ENCODE measurements at regions not wholly inside any gene's neighbourhood (a gene's known extent, or its start where the extent isn't known, plus 50 kb on each side); places are given as distances from the start of the nearest gene placed in this dataset.

DNA sequence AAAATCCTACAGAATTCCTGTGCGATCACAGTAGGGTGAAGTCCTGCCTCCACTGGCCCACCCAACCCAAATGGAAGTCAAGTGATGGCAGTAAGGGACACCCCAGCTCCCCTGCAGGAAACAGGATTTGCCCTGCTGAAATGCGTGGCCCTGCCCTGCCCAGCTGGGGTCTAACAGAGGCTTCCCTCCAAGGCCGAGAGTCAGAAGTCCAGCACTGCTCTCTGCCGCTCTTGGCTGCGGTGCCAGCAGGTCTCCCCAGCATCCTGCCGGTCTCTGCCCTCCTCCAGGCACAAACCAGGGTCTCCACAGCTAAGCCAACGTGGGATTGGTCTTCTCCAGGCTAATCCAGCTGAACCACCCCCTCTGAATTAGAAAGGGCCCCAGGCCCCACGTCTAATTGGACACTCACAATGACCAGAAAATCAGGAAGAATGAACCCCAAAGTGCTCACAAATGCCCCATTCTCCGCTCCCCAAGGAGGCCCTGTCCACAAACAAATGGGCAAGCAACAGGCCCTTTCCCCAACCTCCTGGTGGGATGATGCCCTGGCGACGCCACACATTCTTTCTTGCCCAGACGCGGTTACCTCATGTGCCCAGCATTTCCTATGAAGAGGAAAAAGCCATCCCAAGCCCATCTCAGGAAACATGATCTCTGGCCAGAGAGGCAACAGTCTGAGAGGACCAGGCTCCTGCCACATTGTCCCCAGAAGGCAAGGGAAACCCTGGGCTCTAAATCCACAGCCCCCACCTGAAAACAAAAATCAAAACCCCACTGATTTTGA lies 117.2 kb downstream of the BANF2 start:
- no peak for DNase-seq

DNA sequence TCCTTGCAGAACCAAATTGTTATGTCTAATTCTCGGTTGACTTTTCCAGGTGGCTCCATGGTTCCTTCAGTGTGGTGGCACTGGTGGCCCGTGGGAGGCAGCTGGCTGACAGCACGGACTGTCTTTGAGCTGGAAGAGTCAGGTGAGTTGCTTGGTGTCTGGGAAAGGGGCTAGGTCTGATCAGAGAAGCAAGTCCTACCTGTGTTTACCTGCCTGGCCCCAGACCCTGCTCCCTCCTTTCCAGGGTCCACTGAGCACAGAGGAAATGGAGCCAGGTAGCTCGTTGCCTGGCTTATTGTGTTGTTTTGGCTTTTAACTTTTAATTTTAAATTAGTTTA lies 111.8 kb downstream of the BANF2 start:
- DNase-seq = no peak

DNA sequence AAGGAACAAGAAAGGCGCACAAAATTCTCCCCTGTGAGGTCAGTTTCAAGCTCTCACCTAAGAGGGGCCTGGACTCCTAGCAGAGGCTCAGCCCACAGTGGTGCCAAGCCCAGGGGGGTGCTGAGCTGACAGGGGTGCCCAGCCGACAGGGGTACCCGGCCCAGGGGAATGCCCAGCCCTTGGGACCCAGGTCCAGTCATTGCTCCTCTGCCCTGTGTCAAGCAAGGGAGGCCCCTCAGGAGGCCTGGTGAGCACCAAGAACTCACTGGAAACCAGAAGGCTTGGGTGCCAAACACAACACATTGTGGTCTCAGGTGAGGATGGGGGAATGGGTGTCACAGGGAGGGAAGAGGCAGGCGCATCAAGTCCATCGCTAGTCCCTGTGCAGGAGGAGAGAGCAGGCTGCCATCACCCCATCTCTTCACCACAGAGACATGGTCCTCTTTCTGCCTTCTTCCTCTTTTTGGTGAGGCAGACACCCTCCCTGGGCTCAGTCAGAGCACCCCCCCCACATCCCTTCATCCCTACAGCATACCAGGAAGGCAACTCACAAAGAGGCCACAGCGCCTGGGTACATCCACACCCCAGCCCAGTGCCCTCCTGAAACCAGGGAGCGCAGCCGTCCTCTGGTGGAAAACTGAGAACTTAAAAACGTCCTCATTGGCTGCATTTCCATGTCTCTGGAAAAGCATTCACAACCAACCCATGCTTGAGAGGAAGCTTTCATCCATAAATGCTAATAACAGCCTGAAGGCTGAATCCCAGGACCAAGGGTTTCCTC lies 111.3 kb downstream of the BANF2 start:
- DNase-seq = no peak

DNA sequence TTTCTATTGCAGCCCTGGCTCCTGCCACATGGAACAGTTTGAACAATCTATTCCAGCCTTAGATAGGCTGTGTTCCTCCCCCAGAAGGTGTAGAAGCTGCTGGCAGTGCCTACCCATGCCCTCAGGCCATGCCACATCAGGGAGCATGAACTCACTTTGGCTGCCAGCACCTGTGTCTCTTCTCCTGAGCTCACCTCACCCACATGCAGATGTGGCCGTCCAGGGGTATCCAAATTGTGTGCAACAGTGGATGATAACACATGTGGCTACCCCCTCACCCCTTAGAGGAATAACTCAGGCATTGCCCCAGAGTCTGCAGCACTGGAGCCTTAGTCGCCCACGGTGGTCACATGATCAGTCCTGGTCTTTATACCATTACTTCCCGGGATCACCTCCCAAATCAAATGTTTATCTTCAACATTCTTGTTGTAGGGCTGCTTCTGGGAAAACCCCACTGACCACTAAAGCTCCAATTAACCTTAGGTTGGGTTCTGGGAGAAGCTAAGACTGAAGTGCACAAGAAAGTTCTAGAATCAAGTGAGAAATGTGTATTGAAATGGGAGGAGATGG lies 110.4 kb downstream of the BANF2 start:
- no peak for DNase-seq

DNA sequence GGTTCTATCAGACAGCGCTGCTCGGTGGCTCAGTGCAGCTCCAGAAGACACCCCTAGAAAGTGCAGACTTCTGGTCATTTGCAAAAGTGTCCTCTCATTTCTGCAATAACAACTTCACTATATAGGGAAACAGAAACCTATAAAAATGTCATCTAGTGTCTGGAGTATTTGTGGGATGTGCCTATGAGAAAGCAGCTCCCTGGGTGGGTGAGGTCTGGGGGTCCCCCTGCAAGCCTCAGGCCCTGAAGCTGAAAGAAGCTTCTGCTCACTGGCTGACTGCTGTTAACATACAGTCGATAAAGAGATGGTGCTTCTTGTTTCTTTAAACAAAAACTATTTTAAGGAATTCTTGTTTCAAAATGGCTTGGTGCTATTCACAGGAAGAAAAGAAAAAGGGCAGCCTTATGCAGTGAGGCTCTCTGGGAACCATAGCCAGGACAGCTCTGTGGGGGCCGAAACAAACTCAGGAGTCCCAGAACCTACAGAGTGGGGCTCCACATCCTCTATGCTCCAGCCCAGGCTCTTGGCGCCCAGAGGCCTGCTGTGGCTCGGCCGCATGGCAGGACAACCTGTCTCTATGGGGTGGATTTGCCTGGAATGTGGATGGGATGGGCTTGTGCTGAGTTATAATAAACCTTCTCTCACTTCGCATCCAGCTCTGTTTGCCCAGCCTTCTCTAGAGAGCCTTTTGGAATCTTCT lies 109.7 kb downstream of the BANF2 start:
- no peak for DNase-seq

DNA sequence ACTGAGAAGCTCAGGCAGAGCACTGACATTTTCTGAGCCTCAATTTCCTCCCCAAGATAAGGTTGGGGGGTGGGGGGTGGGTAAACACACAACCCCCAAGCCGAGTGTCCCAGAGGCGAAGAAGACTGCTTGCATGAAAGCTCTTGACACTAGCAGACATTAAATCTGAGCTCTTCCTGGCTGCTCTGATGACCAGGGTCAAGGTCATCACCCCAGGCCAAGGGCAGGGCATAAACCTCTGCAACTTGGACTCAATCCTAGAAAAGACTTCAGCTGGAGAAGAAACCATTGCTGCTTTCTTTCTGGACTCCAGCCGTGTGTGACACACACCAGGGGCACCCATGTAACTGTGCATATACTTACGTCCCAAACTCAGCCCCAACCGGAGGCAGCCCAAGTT lies 109.0 kb downstream of the BANF2 start:
- DNase-seq = no peak

DNA sequence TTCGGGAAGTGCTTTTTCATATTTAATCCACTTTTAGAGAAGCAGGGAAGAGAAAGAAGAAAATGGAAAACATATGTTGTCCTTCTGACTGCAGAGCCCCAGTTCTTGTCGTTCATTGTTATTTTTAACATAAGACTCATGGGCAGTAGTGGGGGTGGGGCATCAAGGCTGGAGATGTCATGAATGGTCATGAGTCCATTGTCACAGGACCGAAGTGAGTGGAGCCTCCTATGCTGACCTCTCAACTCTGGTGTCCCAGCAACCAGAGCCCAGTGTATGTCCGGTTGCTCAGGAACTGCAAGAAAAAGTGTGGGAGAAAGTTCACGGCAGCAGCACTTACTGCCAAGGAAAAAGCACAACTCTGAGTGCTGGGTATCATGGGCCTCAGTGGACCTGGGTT lies 108.6 kb downstream of the BANF2 start:
- peak; percentile 35 for DNase-seq

DNA sequence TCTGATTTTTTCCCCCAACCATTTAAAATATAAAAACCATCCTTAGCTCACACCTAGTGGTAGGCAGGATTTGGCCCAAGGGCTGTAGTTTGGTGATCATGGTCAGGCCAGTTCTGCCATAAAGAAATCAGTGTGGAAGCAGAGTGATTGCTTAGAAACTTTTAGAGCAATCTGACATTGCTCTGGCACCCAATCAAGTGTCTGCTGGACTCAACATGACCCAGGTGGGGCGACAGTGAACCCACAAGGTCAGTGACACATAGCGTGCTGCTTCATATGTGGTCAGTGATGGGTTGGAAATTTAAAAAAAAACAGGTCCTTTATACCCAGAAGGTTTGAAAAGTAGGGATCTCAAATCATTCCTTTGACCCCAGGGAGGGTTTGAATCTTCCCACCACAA lies 107.9 kb downstream of the BANF2 start:
- DNase-seq = no peak

DNA sequence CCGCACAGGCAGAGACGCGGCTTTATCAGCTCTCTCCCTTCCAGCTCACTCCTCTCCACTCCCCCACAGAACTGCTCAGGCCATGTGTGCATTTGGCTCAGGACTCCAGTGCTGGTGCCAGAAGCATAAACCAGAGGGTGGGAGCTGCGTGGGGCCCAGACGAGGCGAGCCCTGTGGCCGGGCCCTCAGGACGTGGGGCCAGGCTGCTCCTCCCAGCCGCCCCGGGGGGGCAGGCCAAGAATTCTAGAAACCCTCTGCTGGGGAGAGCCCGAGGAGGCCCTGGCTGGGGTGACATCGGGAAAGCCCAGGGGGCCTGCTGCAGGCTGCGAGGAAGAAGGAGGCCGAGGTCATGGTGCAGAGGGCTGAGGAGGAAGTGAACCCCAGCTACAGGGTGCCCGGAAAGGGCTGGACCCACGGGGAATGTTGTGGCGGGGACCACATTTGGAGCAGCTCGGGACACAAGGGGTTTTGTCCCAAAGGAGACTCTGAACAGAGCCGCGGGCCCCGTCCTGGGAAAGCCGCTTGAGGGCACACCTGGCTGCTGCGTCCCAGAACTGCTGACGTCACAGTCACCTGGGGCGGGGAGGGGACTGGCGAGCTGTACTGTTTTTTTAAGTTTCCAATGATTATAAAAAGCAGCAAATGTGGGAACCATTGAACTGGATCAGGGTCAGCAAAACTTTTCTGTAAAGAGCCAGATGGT lies 107.1 kb downstream of the BANF2 start:
- DNase-seq = peak; percentile 74

DNA sequence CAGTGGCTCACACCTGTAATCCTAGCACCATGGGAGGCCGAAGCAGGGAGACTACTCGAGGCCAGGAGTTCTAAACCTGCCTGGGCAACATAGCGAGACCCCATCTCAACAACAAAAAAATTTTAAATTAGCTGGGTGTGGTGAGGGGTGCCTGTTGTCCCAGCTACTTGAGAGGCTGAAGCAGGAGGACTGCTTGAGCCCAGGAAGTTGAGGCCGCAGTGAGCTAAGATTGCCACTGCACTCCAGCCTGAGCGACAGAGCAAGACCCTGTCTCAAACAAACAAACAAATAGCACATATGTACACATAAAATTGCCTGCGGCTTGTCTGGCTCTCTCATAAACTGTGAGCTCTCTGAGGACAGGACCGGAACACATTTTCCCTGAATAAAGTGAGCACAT lies 106.3 kb downstream of the BANF2 start:
- no peak for DNase-seq

DNA sequence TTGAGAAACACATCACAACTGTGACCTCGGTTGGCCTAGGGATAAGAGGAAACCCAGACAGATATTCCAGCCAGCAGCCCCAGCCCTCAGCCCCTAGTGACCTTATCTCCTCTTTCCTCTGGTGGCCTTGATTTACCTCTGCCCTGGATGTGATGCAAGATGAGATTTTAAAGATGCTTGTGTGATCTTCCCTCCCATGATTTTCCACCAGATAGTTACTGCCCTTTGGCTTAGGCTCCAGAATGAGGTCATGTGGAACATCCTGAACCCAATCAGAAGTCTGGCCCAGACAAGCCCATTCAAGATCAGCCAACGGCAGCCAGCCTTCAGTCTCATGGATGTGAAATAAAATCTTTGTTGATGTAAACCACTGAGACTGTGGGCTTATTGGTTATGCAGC lies 104.0 kb downstream of the BANF2 start:
- no peak for DNase-seq

DNA sequence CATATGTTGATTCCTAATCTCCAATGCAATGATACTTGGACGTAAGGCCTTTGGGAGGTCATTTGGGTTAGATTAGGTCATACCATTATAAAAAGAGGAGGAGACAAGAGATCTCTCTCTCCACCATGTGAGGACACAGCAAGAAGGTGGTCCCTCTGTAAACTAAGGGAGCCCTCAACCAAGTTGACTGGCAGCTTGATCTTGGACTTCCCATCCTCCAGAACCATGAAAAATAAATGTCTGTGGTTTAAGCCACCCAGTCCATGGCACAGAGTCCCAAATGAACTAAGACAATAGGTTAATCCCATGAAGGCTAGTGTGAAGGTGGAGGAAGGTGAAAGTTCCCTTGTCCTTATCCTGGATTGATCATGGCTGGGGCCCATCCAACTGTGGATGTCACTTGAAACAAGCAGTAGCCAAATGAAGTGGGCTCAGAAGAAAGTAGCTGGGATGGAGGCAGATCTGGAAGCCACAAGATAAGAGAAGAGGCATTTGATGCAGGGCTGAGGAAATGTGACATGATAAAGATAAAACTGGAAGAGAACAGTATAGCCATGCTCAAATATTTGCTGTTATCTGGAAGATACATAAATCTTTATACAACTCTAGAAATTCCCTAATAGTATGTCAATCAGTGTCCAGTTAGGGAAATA lies 99.9 kb downstream of the BANF2 start:
- no peak for DNase-seq

DNA sequence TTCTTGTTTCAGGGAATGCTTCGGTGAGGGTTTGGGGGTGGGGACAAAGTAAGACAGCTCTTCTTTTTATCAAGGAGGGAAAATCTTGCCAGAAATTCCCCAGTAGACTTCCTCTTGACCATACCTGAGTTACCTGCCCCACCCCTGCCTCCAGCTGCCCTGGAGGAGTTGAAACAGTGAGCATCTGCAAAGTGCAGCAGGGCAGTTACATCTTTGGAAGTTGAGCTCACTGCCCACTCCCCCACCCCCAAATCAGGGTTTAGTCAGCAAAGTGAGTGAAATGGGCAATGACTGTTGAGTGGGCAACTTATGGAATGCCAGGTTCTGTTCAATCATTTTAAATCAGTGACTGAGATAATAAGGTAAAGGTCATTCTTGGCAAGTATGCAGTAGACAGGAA lies 98.8 kb downstream of the BANF2 start:
- DNase-seq = no peak

DNA sequence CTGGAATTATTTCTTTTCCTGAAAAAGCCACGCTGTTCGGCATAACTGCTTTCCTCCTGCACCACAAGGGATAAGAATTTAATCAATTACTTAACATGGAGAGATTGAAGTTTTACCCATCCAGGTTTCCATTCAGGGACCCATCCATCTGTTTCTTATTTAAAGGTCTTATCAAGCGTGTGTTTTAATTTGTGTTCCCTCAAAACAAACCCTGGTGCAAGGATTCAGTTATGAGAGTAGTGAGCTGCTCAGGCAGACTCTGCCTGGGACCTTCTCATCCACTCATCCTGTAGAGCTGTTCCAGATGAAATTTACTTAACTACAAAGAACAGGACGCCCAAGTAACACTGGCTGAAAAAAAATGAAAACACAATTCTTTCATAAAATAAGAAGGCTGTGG lies 97.8 kb downstream of the BANF2 start:
- no peak for DNase-seq

DNA sequence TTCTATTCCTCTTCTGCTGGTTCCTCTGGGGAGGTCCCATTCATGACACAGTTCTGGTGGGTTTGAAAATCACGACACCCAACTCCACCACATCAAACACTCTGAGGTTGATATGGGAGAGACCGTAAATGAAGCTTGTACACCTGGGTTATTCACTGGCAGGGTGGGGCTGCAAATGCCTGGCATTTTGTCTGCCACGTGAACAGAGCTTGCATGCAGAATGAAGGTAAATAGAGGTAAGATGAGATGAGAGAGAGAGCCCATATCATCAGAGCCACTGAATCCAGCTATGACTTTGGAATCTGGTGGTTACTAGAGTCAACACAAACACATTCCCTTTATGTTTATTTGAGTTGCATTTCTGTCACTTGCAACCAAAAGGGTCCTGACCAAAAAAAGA lies 97.4 kb downstream of the BANF2 start:
- DNase-seq = no peak

DNA sequence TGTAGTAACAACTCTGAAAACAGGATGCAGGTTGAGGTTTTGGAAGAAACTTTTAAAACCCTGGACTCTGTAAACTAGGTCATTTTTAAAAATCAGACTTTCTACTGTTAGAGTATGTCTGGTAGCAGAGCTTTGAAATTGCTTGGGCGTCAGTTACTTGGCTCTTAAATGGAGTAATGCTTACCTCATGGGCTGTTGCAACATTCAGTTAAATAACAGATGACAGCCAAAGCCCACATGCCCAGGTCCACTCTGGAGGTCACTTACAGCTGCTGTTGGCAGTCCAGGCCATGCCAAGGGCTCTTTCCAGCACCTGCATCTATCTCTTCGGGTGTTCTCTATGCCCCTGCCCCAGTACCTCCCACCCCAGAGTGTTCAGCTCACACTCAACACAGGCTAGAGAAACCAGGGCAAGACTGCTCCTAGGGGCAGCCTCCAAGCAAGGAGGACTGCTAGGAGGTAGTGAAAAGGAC lies 96.4 kb downstream of the BANF2 start:
- no peak for DNase-seq

DNA sequence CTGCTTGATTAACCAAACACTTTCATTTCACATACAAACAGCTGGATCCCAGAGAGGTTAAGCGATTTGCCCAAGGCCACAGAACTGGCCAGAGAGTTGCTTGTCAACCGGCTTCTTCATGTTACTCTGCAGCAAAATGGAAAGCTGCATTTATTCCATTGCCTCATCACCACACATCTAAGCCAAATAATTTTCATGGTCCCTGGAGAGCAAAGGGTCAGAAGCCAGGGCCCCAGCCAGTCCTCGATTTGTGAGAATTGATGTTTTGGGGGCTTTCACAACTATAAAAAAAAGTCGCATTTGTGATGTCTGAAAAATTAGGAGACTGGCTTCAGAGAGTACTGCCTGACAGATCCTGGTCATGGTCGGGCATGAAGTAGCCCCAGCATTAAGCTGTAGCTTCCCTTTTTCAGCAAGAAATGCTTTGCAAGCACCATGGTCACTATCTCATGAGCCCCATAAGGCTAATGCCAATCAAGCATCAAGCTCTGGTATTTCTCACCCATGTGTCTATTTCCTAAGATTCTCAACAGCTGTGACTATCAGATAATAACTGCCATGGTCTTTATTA lies 95.8 kb downstream of the BANF2 start:
- no peak for DNase-seq

DNA sequence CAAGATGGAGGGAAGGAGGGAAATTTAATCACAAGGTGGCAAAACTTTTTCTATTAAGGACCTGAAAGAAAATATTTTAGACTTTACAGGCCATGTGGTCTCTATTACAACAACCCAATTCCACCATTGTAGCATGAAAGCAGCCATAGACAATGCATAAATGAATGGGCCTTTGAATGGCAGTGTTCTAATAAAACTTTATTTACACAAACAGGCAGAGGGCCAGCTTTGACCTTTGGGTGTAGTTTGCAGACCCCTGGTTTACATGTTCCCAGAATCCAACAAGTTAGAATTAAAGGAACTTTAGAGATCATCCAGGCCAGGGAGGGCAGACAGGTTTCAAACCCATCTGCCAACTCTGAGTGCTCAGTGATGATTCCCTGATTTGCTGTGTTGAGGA lies 95.2 kb downstream of the BANF2 start:
- DNase-seq = no peak

DNA sequence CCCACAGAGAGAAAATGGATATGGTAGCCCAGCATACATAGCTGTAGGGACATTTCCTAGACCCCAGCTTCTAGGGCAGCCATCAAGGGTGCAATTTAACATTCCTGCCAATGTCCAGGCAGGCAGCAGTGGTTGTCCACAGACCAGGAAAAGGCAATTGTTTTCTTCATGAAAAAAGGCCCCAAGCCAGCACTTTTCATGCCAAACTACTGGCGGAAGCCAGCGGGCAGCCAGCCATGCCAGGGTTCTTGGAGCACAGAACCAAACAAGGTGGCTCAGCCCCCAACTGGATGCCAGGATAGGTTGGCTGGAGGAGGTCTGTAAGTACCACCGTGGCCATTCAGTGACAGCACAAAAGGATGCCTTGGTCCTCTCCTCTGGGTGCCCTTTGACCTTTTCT lies 94.6 kb downstream of the BANF2 start:
- DNase-seq = no peak

DNA sequence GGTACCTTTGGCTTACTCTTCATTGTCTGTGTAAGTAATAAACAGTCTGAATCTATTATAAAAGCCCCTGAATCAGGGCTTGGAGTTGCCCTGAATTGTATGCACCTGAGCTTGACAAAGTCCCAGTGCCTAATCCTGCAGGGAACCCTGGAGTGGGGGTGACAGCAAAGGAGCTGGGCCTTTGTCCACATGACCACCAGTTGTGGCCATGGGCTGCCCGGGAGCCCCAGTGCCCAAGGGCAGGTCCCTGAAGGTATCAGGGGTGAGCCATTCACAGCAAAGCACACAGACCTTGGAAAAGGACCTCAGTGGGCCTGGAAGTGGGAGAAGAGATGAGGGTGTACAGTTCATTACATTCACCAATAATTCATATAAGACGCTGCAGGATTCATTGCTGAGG lies 94.2 kb downstream of the BANF2 start:
- DNase-seq = no peak

DNA sequence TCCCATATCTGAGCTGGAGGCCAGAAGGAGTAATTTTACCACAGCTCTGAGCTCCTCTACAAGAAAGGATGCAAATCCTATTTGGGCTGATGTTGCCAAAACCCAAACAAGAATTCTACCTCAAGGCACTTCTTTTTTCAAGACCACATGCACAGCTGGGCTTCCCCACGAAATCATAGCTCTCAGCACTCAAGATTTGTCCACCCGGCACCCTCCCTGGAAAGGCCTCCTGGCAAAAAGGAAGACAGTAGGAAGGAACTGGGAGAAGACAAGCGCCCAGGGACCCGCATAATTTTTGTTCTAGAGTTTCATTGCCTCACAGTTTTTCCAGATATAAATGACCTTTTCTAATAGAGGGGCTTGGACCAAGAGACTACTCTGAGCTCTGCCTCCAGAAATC lies 90.5 kb downstream of the BANF2 start:
- DNase-seq = no peak

DNA sequence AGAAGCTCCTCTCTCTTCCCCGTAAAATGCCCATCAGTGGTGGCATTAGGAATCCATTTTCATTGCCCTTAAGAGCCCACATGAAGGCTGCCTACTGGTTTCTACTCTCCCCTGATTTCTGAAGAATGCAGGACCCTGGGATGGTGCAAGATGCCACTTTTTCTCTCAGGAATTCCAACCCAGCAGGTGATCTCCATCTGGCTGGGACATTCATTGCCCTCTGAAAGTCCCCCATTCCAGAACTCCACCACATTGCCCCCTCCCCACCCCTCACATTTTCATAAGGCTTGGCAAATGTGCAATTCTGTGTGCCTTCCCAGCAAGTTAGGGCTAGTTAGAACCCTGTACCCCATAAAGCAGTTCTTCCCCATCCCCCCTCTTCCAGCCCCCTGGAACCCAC lies 88.0 kb downstream of the BANF2 start:
- DNase-seq = no peak

Data from right kidney (tissue), 1 donor.